Renal pelvis (tissue), 1 donor: ENCODE measurements at regions not wholly inside any gene's neighbourhood (a gene's known extent, or its start where the extent isn't known, plus 50 kb on each side); places are given as distances from the start of the nearest gene placed in this dataset.
"Not testable (repeated sequence)": the region's sequence is repeated elsewhere in the genome, so short reads cannot be mapped to it uniquely, and the experiment has no call there.

Source experiments
- DNase-seq: peaks from one replicate; pipeline ENCODE4 v3.0.0-alpha.2; 2013

DNA sequence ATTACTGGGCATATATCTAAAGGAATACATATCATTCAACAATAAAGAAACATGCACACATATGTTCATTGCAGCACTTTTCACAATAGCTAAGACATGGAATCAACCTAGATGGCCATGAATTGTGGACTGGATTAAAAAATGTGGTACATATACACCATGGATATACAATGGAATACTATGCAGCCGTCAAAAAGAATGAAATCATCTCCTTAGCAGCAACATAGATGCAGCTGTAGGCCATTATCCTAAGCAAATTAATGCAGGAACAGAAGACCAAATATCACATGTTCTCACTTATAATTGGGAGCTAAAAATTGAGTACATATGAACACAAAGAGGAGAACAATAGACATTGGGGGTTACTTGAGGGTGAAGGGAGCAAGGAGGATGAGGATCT, 175.6 kb downstream of the POLR1F start:
- DNase-seq = no peak

DNA sequence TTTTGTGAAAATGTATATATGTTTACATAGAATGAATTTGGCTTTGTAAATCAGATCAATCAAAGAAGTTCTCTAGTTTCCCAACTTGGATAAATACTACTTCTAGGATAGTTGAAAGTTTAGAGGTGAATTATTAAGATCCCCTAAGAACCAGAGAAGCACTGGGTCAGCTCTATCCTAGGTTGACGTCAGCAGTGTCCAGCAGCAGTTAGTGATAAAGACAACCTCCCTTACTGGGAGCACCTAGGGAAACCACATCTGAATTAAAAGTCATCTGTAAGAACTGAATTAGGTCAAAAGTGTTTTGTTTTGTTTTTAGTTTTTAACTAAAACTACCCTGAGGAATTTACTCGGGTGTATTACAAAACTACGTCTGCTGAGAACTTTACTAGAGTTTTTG, 178.0 kb downstream of the POLR1F start:
- no peak for DNase-seq

DNA sequence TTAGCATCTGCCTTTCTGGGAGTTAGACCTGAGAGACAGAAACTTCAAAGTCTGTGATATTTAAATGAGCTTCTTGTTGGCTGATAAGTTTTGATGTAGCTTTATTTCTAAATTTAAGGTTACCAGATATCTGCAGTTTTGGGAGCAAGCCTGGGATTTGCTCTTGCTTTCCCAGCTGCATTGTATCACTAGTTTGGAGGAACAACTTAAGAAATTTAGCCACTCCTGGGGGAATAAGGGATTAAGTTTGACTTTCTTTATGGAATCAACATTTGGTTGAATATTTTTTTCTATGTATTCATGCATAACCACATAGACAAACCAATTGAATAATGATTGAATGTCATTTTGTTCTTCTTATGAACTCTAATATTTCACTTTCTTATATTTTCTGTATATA, 178.6 kb downstream of the POLR1F start:
- DNase-seq = peak; percentile 44

DNA sequence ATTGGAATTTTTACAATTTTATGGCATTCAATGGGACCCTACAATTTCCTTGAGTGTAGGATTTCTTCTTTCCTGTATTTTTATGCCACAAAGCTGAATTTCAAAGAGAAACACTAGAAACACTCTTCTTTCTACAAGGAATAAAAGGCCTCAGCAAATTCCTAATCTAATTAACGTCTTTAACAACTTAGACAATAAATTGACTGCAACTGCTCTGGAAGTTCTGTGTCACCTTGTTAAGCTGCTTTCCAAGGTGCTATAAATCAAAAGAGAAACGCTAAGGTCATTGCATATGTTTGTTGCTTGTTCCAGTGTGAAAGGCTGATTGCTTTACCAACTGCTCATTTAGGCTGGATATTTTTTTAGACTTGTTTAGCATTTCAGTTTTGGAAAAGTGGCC, 182.2 kb downstream of the POLR1F start:
- DNase-seq = no peak

DNA sequence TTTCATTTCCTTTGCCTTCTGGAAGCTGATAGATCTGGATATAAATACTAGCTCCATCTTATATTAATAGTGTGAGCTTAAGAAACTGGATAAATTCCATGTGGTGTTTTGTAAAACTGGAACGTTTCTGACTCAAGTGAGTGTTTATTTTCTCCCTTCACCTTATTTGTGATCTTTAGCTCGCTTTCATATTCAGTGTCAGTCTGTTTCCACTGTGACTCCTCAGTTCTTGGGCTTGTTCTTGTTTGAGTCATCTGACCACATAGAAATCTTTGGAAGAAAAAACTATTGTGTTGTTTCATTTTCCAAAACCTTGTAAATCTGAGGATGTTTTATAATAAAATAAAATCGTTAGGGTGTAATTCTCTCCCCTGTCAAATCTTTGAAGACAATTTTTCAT, 186.4 kb downstream of the POLR1F start:
- no peak for DNase-seq

DNA sequence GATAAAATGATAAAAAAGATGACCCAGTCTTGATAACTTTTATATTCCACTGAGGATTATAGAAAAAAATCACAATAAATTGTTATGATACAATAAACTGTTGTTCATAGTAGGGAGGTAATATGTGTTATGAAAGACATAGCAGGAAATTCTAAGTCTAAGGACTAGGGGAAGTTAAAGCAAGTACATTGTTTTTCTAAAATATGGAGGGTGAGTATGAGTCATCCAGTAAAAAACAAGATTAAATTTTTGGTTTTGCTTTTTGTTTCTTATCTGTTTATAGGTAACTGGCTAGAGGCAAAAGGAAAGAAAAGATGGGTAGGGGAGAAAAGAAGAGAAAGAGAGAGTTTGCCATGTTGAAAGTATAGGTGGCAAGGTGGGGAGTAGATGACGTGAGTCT, 188.4 kb downstream of the POLR1F start:
- DNase-seq = no peak

DNA sequence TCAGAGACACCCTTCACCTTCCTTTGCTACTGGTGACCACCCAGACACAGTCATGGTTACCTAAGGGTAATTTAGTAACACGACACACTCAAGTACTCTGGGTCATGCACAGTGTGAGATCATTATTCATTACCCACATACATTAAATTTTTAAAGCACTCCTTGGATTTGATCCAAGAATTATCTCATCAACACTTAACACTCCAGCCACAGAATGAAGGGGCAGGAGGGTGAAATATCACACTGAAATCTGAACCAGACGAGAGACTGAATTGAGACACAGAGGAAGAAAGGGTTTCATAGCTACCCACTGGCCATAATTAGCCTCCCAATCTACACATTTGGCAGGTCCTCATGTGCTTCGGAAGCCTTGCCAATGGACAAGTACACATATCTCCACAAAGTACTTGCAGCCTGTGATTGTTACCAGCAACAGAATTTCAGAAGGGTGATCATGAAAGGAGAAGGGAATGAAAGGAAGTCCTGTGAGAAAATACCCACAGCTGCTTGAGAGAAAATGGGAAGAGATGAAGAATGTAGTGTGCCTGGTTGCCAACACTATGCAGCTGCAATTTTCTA, 189.3 kb downstream of the POLR1F start:
- no peak for DNase-seq

DNA sequence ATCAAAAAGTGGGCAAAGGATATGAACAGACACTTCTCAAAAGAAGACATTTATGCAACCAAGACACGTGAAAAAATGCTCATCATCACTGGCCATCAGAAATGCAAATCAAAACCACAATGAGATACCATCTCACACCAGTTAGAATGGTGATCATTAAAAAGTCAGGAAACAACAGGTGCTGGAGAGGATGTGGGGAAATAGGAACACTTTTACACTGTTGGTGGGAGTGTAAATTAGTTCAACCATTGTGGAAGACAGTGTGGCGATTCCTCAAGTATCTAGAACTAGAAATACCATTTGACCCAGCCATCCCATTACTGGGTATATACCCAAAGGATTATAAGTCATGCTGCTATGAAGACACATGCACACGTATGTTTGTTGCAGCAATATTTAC, 191.3 kb downstream of the POLR1F start:
- DNase-seq = not testable (repeated sequence)

DNA sequence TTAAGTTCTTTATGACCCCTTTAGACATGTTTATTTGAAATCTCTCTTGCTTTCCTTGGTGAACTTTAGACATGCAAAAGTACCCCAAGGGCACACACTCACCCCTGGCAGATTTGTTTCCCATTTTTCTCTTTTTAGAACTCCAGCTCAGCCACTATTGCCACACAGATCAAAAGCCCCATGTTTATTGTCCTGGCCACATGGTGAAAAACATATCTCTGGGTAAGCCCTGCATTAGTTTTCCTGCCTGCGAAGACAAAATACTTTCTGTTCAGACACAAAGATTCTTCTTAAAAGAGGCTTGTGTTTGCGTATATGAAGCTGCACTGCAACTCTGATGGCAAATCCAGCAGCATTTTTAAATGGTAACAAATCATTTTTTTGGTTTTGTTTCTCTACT, 200.0 kb downstream of the POLR1F start:
- DNase-seq = no peak

DNA sequence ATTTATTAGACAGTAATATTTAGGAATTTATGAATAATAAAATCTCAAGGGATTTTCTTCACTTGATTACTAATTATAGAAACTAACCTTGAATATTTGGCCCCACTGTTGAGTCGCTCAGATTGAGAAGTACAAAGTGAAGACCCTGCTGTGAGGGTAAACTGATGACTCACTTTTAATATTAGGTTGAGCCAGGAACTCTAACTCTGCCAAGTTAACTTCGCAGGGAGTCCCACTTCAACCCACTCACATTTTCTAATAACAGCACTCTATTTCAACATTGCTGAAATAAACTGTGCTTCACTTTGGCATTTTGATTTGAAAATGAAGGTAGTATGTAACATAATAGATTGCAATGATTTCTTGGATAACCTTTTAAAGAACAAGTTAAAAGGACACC, 200.7 kb downstream of the POLR1F start:
- no peak for DNase-seq

DNA sequence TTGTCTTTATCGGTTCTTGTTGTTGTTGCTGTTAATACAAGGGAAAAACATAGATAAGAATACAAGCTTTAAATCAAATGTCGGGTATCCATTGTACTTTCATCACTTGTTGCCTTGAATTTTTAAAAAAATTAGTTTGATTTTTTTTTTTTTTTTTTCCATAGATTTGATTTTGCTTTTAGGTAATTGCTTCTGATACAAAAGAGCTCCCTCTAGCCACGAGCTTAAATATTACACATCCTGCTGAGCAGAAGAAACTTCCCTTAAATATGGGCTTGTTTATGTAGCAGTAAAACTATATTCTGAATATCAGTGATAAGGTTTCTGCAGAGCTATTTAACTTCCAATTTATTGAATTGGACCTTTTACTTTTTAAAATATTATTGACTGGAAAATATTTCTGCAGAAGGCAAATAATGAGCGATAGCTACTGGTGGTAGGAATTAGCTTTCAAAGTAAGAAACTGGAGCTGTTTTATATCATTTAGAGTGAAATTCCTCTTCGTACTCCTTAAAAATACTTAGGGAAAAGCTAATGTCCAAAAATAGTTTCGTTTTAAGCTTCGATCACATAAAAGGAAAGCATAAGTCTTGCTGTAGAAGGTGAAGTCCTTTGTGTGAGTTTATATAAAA, 216.9 kb downstream of the POLR1F start:
- DNase-seq = peak; percentile 4

DNA sequence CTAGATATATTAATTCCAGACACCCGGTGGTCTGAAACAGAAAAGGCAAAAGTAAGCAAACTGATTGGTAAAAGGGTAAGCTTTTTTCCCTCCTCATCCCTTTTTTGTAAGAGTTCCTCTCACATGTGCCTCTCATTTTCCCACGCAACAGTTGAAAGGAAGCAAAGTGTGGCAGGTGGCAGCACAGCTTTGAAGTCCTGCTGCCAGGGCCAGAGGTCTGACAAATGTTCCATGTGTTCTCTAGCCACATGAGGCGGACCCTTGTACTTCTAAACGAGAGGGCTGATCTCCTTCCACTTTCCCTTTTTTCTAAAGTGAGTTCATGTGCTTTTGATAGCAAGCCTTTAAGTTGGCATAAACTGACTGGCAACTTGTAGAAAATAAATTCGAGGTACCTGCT, 217.5 kb downstream of the POLR1F start:
- DNase-seq = no peak

DNA sequence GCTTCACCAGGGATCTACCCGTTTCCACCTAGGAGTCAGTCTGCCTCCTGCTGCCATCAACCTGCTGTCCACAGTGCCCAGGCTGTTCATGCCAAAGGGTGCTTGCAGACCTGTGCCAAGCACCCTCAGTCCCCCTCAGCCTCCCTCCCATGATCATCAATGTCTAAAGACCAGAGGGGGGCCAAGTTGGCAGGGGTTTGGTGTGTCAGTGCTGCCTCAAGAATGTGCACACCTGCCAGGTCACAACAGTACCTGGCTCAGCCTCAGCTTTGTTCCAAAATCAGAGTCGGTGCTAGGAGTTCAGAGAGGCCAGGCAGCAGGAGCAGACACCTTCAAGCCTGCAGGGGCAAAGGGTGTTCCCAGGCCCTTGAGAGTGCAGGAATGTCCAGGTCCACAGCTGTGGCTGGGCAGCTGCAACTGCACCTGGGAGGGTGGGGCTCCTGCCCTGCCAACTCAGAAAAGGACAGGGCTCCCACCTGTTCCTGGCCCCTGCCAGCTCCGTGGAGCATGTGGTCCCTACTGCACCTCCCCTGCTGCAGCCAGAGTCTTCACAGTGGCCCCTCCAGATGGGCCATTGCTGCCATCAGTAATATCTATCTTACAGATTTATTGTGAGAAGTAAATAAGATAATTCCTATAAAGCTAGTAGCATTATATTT, 219.5 kb downstream of the POLR1F start:
- DNase-seq = no peak

DNA sequence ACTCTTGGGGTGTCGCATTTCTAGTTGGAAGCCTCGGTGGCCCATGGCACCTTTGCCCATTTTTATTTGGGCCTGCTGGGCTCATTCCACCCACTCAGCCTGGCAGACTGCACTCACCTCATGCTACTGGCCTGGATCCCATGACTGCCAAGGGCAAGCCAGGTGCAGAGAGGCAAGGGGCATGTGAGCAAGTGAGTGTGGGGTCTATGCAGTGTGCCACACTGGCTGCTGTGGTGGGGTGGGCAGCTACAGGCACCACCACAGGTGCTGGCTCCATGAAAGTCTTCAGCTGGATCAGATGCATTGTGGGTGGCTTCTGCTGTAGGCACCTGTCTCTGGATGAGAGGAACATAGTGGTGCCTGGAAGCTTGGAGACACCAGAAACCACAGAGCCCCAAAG, 220.8 kb downstream of the POLR1F start:
- DNase-seq = no peak

DNA sequence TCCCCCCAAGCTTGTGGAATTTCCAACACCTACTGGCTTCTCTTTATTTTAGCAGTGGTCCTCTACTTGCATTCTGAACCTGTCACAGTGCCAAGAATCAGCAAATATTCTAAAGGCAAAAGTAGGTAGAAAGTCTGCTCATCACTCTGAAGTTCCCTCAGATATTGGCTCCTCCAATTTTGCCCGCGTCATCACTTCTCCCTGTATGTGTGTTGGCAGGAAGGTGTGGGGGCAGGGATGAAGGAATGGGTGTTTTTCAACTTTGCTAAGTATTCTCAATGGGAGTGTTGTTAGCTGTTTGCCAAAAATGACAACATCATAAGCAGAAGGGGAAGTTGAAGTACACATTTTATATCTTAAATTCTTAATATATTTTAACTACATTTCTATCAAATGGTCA, 226.2 kb downstream of the POLR1F start:
- DNase-seq = no peak

DNA sequence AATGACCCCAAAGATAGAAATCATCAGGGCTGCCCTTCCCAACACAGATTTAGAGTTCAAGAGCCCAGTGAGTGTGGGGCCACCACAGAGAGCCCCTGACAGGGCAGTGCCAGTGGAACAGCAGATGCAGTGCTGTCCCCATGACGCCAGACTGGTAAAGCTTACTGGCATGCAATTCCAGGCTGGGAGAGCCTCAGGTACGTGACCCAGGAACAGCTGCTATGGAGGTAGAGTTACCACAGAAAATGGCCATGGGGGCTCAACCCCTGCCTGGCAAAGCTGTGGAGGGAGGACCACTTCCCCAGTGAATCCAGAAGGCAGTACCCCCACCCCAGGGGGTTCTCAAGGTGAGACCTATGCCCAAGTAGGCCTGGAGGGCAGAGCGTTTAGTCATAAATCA, 228.5 kb downstream of the POLR1F start:
- DNase-seq = no peak

DNA sequence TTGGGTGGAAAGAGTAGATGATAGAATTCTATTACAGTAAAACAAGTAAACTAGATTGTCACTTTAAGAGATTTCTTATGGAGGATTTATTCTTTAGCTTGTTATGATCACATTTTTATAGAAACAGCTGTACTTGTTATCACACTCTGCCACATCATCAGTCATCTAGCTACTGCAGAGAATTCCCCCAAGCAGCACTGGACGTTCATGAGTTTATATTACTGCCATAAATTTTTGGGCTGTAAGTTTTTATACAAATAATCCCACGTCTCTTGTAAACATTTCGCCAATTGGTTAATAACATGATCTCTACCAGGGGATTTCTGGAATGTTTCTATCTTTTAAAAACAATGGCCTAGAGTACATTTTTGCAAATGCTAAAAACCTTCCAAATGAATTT, 238.8 kb downstream of the POLR1F start:
- peak; percentile 34 for DNase-seq

DNA sequence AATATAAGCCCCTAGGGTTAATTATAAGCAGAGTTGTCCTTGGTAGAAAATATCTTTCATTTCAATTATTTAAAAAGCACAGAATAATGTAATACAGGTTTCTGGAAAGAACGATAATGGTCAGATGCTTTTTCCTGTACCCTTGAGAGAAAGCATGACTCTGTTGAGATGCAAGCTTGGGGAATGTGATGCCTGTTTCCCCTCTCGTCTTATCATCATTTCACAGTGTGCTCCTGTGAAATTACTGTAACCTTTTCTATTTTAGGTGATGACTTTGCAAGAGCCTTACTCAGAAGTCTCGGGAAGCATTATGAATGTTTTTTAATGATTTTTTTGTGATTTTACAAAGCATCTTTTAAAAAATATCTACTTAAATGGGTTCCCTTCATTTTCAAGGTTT, 243.0 kb downstream of the POLR1F start:
- DNase-seq = no peak

DNA sequence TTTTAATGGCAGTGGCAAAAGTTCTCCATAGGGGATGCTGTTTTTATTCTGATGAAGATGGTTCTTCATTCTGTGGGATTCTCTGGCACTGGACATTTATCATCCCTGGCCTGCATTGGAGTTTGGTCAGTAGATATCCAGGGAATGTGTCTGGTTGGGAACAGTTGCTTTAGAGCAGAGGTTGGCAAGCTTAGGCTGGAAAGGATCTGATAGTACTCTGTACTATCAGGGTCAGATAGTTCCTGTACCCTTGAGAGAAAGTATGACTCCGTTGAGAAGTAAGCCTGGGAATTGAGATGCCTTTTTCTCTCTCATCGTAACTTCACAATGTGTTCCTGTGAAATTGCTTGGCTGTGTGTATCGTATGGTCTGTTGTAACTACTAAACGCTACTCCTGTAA, 244.1 kb downstream of the POLR1F start:
- DNase-seq = no peak

DNA sequence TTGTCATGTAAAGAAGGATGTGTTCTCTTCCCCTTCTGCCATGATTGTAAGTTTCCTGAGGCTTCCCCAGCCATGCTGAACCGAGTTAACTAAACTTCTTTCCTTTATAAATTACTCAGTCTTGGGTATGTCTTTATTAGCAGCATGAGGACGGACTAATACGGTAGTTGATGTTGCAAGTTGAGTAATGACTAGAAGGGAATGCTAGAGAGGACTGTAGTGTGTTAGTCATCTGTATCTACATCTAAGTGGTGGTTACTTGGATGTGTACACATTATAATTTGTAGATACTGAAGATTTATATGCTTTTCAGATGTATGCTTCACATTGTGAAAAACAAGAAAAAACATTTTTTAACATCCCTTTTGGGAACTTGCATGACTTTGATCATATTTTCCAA, 244.6 kb downstream of the POLR1F start:
- DNase-seq = no peak

DNA sequence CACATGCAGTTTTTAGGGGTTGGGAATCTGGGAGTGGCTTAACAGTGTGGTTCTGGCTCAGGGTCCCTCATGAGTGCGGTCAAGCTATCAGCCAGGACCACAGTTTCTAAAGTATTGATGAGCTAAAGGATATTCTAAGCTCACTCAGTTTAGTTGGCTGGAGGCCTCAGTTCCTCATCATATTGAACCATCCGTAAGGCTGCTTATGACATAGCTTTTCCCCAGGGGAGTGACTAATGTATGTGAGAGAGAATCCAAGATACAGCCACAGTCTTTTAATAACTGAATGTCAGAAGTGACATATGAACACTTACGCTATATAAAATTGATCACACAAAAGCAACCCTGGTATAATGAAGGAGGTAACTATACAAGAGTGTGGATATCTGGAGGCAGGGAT, 245.3 kb downstream of the POLR1F start:
- no peak for DNase-seq

DNA sequence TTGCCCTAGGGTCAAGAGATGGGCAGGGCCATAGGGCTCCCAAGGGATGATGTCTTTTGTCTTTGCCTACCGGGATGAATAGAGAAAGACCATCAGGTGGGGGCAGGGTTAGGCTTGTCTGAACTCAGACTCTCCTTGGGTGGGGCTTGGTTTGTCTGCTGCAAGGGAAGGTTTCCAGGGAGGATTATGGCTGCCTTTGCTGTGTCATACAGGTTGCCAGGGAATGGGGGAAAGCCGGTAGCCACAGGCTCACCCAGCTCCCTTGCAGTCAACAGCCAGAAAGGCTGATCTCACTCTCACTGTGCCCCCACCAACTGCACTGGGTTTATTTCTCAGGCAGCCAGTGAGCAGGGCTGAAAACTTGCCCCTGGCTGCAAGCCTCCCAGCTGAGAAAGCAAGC, 253.2 kb downstream of the POLR1F start:
- DNase-seq = no peak

DNA sequence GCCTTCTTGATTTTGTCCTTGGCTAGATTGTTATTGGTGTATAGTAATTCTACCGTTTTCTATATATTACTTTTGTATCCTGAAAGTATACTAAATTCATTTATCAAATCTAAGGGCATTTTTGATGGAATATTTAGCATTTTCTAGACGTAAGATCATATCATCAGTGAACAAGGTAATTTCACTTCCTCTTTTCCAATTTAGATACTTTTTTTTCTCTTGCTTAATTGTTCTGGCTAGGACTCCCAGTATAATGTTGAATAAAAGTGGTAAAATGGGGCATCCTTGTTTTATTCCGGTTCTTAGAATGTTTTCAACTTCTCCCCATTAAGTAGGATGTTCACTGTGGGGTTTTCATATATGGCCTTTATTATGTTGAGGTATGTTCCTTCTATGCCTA, 260.7 kb downstream of the POLR1F start:
- DNase-seq = no peak
